ENCODE measurements at regions not wholly inside any gene's neighbourhood (a gene's known extent, or its start where the extent isn't known, plus 50 kb on each side); places are given as distances from the start of the nearest gene placed in this dataset.
"Not testable (repeated sequence)": the region's sequence is repeated elsewhere in the genome, so short reads cannot be mapped to it uniquely, and the experiment has no call there.

DNA sequence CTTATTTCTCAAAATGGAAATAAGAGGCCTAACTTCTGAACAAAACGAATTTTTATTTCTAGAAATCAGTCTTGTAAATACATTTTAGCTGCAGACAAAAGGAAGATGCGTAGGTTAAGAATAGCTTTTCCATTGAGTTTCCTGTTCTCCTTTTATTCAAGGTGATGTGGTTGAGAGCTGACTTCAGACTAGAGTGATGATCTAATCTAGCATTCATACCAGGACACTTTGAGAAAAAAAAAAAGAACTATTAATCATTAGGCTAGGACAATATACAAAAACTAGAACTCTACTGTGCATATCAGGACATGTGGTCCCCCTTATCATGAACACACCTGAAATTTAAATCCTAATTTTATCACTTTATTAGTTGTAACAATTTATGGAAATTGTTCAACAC is 884.5 kb upstream of the EPHA5 start:
- no peak for DNase-seq (ENCODE audit: low read depth)

DNA sequence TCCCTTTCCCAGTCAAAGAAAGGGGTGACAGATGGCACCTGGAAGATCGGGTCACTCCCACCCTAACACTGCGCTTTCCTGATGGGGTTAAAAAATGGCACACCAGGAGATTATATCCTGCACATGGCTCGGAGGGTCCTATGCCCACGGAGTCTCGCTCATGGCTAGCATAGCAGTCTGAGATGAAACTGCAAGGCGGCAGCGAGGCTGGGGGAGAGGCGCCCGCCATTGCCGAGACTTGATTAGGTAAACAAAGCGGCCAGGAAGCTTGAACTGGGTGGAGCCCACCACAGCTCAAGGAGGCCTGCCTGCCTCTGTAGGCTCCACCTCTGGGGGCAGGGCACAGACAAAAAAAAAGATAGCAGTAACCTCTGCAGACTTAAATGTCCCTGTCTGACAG is 875.0 kb upstream of the EPHA5 start:
- not testable (repeated sequence) for DNase-seq (ENCODE audit: low read depth)

DNA sequence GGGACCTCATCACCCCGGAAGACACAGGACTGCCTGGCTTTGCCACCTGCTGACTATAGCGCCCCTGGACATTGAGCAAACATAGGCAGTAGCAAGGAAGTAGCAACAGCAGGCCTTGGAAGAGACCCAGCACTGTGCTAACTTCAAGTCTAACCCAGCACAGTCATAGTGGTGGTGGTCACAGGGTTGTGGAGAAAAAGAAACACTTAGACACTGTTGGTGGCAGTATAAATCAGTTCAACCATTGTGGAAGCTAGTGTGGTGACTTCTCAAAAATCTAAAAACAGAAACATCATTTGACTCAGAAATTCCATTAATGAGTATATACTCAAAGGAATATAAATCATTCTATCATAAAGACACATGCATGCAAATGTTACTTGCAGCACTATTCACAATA is 874.0 kb upstream of the EPHA5 start:
- no peak for DNase-seq (ENCODE audit: low read depth)

DNA sequence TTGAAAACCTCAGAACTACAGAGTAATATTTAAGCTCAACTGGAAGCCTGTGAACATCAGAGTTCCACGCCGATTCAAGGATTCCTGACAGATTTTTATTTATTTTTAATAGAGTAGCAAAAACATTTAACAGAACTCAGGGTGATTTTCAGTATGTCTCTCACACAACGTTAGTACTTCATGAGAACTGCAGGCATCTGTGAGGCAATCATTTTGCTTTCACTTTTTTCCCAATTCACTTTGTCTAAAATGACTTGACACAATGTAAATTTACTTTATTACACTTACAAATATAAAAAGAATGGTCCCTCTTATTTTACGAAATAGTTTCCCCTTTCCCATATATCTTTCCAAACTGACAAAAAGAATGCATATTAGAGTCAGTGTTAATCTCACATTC is 869.5 kb upstream of the EPHA5 start:
- DNase-seq (ENCODE audit: low read depth): no peak

DNA sequence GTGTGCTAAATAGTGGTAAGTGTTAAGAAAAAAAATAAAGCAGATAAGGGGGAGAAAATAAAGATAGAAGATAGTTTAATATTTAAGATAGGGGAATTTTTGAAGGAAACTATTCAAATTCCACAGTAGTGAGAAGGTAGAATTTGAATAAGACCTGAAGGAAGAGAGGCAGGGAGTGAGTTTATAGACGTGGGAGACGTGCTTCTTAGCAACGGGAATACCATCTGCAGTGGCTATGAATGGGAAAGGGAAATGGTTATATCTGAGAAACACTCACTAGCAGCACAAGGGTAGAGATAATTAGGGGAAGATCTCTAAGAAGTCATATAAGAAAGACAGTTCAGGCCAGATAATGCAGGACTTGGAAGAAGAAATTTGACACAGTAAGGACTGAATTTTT is 854.5 kb upstream of the EPHA5 start:
- no peak for DNase-seq (ENCODE audit: low read depth)

DNA sequence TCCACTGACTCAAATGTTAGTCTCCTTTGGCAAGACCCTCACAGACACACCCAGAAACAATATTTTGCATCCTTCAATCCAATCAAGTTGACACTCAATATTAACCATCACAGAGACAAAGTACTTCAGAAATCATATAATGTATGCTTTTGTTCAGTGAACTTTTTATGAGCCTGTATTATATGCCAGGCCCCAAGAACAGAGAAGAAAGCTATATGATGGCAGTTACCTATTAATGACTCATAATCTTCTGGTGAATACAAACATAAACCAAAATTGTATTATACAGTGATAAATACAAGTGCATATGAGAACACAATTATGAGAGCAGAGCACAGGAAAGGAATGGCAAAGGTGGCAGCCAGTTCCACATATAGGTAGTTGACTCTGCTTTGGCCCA is 852.0 kb upstream of the EPHA5 start:
- DNase-seq (ENCODE audit: low read depth): no peak

DNA sequence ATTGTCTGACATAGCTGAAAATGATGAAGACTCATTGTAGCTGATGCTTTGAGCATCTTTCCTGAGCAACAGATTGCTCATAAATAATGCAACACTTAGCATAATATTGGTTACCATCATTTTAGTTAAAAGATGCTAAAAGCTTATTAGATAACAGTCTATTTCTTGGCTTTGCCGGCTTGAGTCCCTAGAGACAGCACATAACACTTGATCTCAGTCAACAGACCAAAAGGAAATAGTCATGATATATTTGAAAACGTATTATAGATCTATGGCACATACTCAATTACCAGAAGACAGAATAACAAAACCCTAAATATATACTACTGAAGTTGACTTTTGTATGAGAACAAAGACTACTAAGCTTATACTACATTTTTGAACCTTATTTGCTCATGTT is 846.7 kb upstream of the EPHA5 start:
- no peak for DNase-seq (ENCODE audit: low read depth)

DNA sequence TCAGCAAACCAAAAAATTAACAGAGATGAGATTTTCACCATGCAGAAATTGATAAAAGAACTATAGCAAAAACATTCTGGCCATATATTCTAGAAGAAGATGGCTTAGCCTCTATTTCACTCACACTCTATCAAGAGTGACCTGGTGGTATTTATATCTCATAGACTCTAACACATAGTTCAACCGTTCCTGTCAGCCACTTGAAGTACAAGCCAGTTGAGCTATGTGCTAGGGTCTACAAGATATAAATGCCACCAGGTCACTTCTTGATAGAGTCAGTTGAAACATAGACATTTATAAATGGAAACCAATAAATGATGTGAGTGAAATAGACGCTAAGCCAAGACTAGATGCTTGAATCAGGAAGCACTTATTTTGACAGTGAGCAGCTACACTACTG is 836.7 kb upstream of the EPHA5 start:
- DNase-seq (ENCODE audit: low read depth): no peak

DNA sequence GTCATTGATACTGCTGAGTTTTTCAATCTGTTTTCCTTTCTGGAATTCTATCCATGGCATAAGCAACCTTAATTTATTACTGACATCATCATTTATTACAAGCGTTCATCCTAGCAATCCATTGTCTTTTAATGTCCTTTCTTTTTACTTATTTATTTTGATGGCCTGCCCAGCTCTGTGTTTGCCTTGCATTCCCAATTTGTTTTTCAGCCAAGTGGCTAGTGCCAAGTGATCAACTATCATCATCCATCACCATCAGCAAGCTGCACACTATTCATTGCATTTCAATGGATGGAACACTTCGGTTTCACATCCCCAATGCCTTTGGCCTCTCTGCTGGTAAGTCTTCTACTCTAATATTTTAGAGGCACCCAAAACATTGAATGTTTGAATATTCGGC is 831.7 kb upstream of the EPHA5 start:
- DNase-seq (ENCODE audit: low read depth): no peak

DNA sequence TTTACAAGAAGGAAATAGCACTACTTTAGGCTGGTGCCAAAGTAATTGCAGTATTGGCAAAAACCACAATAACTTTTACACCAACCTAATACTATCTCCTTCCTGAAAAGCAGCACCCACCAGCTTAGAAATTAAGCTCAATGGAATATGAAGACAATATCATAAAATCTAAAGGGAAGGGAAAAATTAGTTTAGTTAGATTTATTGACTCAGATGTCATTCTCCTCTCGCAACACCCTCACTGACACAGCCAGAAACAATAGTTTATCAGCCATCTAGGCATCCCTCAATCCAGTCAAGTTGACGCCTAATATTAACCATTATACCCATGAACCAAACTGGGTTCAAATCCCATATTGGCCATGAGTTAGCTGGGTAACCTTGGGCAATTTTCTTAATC is 820.4 kb upstream of the EPHA5 start:
- DNase-seq (ENCODE audit: low read depth): no peak

DNA sequence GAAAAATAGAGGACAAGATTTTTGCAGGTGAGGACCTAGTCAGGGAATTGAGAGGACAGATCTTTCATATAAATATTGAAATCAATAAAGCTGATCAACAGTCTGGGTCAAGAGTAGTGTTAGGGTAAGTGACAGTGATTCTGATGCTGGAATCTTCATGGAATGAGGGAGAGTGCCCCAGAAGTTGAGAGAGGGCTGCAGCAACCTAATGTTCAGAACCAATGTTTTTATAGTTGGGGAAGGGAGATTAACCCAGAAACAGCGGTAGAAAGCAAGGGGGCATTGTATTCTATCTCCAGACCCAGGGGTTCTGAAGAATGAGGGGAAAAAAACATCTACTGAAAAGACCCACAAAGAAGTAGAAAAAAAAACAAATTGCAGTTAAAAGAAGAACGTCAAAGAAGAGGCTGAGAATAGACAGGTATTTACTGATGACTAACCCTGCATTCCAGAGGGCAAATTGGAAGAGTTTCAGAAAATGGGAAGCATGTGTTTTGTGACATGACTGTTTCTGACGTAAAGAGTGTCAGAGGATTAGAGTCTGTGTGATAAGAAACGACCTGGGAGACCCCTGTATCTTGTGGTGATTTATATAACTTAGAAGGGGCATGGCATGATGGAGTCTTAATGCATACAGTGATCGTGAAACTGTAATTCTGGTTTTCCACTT is 819.6 kb upstream of the EPHA5 start:
- DNase-seq (ENCODE audit: low read depth): no peak

DNA sequence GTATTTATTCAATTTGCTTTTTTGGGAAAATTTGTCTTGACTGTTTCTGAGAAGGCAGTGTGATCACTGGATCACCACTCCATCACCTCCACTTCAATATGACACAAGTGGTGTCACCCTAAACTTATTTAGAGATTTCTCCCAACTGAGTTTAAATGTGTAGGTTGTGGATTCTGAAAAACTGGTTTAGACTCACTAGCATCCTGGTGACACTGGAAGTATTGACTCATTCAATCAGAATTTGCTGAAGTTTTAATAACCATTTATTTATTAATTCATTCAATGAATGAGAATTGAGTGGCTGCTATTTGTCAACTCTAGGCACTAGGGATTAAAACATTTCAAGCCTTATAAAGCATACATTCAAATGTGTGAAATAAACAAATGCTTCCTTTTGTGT is 819.1 kb upstream of the EPHA5 start:
- no peak for DNase-seq (ENCODE audit: low read depth)

DNA sequence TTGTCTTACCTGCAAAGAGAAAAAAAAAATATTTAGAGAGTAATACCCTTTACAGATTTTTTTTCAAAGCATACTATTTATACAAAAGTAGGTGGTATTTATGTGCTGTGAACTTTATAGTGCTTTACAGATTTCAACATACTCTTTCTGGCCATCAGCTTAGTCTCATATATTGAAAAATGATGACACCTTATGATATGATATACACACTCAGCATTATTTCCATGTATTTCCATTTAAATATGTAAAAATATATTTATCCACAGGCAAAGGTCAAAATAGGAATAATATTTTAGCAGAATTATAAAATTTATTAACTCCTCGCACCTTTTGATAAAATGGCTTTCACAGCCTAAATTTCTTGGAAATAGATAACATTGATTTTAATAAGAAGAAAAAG is 815.8 kb upstream of the EPHA5 start:
- DNase-seq (ENCODE audit: low read depth): no peak

DNA sequence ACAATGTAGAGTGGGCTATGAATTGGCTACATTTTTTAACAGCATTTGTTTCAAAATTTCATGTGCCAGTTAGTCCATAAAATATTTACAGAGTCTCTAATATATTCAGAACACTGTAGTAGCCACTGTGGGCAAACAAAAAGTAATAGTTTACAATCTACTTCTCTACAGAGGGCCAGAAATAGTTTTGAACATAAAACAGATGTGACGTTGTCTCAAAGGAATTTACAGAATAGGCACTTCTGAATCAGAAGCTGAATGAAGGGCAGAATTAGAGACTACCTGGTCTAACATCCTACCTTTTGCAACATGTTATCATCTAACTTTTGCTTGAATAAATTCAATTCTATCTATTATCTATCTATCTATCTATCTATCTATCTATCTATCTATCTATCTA is 811.9 kb upstream of the EPHA5 start:
- no peak for DNase-seq (ENCODE audit: low read depth)

DNA sequence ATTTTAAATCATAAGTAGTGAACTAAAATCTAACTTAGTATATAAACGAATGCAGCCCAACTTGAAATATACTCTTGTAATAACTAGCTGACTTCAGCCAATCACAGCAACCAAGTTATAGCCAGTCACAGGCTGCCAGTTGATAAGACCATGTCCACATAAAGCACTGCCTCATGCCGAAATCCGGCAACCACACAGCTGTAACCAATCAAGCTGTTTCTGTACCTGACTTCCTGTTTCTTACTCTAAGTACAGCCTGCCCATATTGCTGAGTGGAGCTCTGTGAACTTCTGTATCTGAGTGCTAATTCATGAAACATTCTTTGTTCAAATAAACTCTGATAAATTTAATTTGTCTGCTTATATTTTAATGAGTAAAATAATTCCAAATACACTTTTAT is 805.3 kb upstream of the EPHA5 start:
- DNase-seq (ENCODE audit: low read depth): no peak

DNA sequence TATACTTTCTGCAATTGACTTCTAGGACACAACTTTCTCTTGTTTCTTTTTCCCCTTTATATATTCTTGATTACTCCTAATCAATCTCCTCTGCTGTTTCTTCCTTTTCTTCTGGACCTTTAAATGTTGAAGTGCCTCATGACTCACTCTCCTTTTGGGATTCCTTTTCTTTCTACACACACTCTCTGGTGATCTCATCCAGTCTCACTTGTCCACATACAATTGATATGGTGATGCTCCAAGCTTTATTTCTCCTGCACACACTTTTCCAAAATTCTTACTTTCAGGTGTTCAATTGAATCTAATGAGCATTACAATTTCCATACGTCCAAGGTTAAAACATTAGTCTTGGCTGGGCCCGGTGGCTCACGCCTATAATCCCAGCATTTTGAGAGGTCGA is 794.8 kb upstream of the EPHA5 start:
- DNase-seq (ENCODE audit: low read depth): no peak

DNA sequence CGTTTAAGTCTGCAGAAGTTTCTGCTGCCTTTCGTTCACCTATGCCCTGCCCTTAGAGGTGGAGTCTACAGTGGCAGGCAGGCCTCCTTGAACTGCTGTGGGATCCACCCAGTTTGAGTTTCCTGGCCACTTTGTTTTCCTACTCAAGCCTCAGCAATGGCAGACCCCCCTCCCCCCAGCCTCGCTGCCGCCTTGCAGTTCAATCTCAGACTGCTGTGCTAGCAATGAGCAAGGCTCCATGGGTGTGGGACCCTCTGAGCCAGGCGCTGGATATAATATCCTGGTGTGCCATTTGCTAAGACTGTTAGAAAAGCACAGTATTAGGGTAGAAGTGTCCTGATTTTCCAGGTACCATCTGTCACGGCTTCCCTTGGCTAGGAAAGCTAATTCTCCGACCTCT is 792.6 kb upstream of the EPHA5 start:
- DNase-seq (ENCODE audit: low read depth): not testable (repeated sequence)

DNA sequence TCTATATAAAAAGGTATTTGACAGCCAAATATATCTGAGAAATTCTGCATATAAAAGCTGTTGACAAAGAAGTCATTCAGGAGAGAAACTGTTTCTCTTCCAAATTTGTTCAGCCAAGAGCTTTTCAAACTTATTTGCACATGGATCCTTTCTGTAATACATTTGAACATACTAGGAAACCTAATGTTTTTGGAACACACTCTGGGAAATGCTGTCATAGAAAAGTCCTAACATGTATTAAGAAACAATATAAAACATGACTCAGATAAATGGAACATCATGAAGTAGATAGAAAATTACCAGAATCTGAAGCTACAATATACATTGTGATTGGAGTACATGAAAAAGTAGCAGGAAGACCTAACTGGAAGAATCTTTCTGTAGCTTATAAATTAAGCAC is 781.5 kb upstream of the EPHA5 start:
- DNase-seq (ENCODE audit: low read depth): no peak

DNA sequence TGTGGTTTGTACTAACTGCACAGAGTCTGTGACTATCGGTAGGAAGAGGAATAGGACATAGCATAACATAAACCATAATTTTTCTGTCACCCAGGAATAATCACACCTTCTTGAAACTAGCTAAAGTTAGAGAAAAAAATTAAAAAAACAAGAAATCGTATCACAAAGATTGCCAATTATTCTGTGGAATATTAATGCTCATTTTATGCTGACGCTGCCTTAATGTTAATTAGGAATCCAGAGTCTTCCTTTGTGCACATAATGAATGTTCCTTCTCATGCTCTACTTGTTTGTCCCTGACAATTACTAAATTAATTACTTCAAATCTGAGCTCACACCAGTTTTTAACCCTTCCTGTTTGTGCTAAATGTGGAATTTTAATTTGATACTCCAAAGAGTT is 772.7 kb upstream of the EPHA5 start:
- DNase-seq (ENCODE audit: low read depth): no peak

DNA sequence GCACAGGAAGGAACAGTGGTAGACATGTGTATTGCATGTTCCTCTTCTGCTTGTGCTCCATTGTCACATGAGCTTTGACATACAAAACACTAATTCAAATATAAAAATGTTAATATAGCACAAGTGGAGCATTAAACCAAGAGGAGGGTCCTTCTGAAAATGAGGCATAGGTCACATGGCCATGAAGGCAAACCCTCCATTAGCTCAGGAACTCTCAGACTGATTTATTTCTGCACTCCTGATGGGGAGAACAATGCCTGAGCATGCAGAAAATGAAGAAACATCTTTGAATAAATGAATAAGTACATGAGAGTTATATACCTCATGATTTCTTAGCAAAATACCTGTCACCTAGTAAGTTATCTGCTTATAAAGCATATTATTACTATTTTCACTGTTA is 769.2 kb upstream of the EPHA5 start:
- DNase-seq (ENCODE audit: low read depth): no peak

DNA sequence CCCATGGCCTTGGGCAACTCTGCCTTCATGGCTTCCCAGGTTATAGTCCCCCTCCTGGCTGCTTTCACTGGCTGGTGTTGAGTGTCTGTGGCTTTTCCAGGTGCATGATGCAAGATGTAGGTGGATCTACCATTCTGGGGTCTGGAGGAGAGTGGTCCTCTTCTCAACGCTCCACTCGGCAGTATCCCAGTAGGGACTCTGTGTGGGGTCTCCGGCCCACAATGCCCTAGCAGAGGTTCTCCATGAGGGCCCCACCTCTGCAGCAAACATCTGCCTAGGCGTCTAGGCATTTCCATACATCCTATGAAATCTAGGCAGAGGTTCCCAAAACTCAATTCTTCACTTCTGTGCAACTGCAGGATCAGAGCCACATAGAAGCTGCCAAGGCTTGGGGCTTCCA is 763.4 kb upstream of the EPHA5 start:
- DNase-seq (ENCODE audit: low read depth): no peak

DNA sequence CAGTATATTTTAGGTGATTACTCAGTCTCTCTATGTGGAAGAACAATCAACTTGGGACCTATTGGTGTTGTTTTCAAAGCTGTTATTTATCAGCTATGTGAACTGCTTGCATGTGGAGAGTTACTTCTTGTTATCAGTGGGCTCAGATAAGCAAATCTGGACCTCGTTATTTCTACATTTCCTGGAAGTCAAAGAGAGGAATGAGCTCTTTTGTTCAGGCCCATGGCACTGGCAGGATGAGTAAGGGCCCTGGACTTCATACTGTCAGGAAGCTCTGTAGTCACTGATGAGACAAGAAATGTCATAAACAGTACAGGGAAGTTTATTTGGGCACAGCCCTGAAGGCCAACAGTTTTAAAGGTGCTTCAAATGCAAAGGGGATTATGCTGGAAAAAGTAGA is 760.6 kb upstream of the EPHA5 start:
- DNase-seq (ENCODE audit: low read depth): no peak

DNA sequence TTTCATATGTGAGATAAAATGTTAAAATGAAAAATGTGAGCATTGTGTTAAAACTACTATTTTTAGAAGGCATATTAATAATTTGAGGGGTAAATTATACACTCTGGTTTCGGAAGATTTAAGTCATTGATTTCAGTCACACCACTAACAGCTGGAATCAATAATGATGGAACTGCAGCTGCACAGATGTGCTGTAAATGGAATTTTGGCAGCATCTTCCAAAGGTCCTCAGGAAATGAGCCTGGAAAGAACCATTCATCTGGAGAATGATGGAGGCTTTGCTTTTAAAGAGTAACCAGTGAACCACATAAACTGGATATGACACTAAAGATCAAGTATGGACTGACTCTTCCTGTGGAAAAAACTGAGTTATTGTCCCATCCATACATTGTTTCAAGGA is 759.0 kb upstream of the EPHA5 start:
- no peak for DNase-seq (ENCODE audit: low read depth)

DNA sequence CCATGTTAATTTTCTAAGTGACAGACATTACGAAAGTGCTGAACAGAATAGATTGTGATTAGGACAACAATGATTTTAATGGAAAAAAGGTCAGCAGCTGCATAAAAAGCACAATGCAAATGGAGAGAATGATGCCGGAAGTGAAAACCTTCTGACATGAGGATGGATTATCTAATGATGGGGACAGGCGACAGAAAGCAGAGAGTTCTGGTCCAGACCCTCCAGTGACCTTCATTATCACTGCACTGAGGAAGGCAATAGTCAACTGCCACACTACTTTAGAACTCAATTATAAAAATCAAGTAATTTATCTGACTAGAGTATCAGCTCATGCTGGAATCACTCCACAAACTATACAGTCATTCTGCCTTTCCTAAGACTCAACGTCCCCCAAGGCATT is 746.1 kb upstream of the EPHA5 start:
- no peak for DNase-seq (ENCODE audit: low read depth)

DNA sequence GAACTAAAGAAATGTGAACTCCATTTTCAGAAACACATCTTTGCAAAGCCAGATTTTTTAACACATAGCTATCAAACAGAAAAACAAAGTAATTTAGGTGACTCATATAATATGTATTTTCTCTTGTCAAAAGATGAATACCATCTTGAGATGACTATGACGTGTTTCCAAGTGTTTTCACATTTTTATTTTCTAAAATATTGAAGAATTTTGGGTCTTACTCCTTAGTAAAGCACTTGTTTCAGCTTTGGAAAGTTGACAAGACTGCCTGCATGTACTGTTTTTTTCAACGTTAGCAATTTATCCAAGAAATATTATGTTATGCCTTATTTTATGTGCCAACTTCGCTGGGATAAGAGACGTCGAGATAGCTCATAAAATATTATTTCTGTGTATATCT is 733.9 kb upstream of the EPHA5 start:
- DNase-seq (ENCODE audit: low read depth): no peak

Measured in stimulated activated CD8-positive, alpha-beta memory T cell treated with anti-CD3 and anti-CD28 coated beads, Interleukin-15, amount 100 ng/mL, for 24 hours (primary cell).